NOMO-1 treated with DMSO at 0.1 percent for 48 hours (cell line): ENCODE measurements at regions not wholly inside any gene's neighbourhood (a gene's known extent, or its start where the extent isn't known, plus 50 kb on each side); places are given as distances from the start of the nearest gene placed in this dataset.

Source experiments
- DNase-seq: peaks from one replicate; lab custom pipeline; 2025; ENCODE audit not compliant: unreplicated experiment; lab: John Stamatoyannopoulos, UW

- DNase-seq: no peak
Measured at GRCh38 chr4:159498446-159499115, 395.7 kb downstream of the RAPGEF2 start.

- no peak for DNase-seq
Measured at GRCh38 chr4:159500861-159501260, 398.0 kb downstream of the RAPGEF2 start.

GRCh38 chr4:159503236-159504008, 400.5 kb downstream of the RAPGEF2 start:
- no peak for DNase-seq

GRCh38 chr4:159504684-159505083, 401.8 kb downstream of the RAPGEF2 start:
- no peak for DNase-seq

- no peak for DNase-seq
Measured at GRCh38 chr4:159505266-159505975, 402.5 kb downstream of the RAPGEF2 start.

- no peak for DNase-seq
Measured at GRCh38 chr4:159506801-159507517, 404.1 kb downstream of the RAPGEF2 start.

- no peak for DNase-seq
Measured at GRCh38 chr4:159508917-159509500, 406.1 kb downstream of the RAPGEF2 start.

- no peak for DNase-seq
Measured at GRCh38 chr4:159512348-159512747, 409.5 kb downstream of the RAPGEF2 start.

GRCh38 chr4:159515314-159516025, 412.6 kb downstream of the RAPGEF2 start:
- no peak for DNase-seq

- DNase-seq: no peak
Measured at GRCh38 chr4:159516556-159517140, 413.8 kb downstream of the RAPGEF2 start.

- DNase-seq: no peak
Measured at GRCh38 chr4:159520074-159520473, 417.2 kb downstream of the RAPGEF2 start.

- DNase-seq: no peak
Measured at GRCh38 chr4:159526172-159526571, 423.3 kb downstream of the RAPGEF2 start.

GRCh38 chr4:159534655-159535054, 431.8 kb downstream of the RAPGEF2 start:
- no peak for DNase-seq

GRCh38 chr4:159538556-159538955, 435.7 kb downstream of the RAPGEF2 start:
- DNase-seq: no peak

GRCh38 chr4:159540038-159540437, 437.2 kb downstream of the RAPGEF2 start:
- no peak for DNase-seq

- DNase-seq: no peak
Measured at GRCh38 chr4:159540501-159540900, 437.6 kb downstream of the RAPGEF2 start.

GRCh38 chr4:159541143-159541542, 438.3 kb downstream of the RAPGEF2 start:
- DNase-seq: no peak

GRCh38 chr4:159542296-159542695, 439.4 kb downstream of the RAPGEF2 start:
- no peak for DNase-seq

GRCh38 chr4:159543831-159544230, 441.0 kb downstream of the RAPGEF2 start:
- DNase-seq: no peak

- DNase-seq: no peak
Measured at GRCh38 chr4:159545556-159545955, 442.7 kb downstream of the RAPGEF2 start.
